HUDEP-2 (cell line): ENCODE measurements at regions not wholly inside any gene's neighbourhood (a gene's known extent, or its start where the extent isn't known, plus 50 kb on each side); places are given as distances from the start of the nearest gene placed in this dataset.
"Not testable (repeated sequence)": the region's sequence is repeated elsewhere in the genome, so short reads cannot be mapped to it uniquely, and the experiment has no call there.

ENCODE experiments used
- DNase-seq, 76 experiments: peaks; one replicate each; lab custom pipeline; 2025; ENCODE audit not compliant: unreplicated experiment in 76 of 76; lab: John Stamatoyannopoulos, UW

DNA sequence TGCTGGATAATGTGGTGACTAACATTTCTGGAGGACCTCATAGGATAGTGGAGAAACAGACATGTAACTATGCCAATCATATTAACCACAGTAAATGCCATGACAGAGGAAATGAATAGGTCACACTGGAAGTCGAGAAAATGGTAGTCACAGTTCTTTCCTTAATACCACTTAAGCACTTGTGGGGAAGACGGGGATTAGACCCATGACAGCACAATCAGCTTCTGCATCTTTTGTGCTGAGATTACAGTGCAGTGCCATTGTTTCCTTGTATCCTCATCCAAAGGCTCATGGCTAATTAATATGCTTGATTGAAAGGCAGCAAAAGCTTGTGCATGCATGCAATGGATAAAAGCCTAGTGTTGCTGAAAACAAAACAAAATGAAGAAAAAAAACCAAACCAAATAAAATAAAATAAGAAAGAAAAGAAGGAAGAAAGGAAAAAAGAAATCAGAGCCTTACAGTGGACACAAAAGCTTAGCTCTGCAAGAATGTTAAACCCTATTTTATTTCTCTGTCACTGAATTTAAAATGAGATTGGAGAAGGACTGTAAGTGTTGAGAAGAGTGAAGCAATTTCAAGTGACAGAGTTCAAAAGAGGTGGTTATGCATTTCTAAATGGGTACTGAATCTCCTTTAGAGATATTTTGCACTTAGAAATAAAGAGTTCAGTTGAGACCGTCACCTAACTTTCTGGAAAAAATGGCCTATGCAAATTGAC is 1011.9 kb downstream of the CDH8 start:
- DNase-seq = no peak

DNA sequence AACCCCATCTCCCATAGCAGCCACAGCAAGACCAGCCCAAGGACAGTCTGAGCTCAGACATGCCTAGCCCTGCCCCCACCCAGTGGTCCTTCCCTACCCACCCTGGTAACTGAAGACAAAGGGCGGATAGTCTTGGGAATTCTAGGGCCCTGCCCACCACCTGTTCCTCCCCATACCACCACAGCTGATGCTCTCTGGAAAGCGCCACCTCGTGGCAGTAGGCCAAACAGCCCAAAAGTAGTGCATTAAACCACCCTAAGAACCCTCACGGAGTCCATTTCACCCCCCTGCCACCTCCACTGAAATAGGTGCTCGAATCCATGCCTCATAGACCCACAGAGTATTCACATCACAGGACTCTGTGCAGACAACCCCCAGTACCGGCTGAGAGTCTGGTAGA is 1021.4 kb downstream of the CDH8 start:
- DNase-seq = no peak

DNA sequence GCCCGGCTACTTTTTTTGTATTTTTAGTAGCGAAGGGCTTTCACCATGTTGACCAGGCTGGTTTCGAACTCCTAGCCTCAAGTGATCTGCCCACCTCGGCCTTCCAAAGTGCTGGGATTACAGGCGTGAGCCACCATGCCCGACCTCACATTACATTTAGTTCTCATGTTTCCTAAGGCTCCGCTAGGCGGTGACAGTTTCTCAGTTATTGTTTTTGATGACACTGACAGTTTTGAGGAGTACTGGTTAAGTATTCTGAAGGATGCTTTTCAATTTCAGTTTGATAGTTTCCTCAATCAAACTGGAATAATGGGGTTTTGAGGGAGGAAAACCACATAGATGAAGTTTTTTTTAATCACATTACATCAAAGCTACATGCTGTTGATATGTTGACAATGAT is 1028.5 kb downstream of the CDH8 start:
- no peak for DNase-seq

GRCh38 chr16:61005952-61006351 is 1030.3 kb downstream of the CDH8 start:
- no peak for DNase-seq

DNA sequence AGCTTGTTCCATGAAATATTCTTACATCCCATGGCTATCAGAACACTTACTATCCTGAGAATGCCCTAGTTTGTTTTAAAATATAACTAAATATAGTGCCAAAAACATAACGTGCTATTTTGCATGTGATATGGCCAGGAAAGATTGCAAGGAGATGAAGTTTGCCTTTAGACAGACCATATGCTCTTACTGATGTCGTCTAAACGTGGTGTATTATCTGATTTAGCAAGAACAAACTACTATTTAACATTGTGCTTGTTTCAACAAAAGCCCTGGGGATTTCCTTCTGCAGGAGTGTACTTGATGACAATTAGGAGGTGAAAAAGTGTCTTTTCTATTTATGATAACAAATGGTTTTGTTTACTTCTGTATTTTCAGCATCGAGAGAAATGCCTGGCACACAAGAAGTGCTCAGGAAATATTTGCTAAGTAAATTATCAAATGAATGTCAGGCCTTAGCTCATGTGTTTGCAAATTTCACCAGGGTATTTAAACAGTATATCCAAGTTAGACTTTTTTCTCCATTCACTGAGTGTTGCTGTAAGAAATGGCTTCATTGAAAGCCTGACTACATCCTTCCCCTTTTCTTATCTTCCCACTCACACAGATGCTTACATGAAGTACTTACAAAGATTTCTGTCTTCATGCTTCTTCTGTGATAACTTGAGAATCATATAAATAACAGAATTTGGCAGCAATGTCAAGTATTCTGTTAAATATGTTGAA is 1033.6 kb downstream of the CDH8 start:
- no peak for DNase-seq

GRCh38 chr16:60991886-60992285 is 1044.4 kb downstream of the CDH8 start:
- DNase-seq = no peak

DNA sequence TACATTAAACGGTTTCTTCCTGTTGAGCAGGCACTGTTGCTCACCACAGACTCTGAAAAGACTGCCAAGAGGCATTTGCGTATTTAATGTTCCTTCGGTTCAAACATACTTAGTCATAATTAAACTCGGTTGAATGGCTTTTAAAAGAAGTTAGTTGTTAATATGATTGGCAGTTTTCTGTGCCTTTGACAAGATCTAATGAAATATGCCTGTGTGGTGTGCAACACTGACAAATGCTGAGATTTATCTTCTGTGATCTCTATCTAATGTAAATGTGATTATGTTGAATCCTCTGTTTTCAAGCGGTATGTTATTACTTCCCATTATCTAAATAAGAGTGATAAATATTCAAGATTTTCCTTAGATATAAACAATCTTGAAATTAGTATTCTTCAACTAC is 1046.6 kb downstream of the CDH8 start:
- DNase-seq = no peak

GRCh38 chr16:60979119-60979518 is 1057.1 kb downstream of the CDH8 start:
- no peak for DNase-seq

- DNase-seq = no peak
Measured at GRCh38 chr16:60949800-60950199, 1086.4 kb downstream of the CDH8 start.

- peak in 1 of 76 experiments; percentile 2 for DNase-seq
Measured at GRCh38 chr16:60945225-60945624, 1091.0 kb downstream of the CDH8 start.

DNA sequence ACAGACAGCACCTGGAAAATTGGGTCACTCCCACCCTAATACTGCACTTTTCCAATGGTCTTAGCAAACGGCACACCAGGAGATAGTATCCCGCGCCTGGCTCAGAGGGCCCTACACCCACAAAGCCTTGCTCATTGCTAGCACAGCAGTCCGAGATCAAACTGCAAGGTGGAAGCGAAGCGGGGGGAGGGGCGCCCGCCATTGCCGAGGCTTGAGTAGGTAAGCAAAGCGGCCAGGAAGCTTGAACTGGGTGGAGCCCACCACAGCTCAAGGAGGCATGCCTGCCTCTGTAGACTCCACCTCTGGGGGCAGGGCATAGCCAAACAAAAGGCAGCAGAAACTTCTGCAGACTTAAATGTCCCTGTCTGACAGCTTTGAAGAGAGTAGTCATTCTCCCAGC is 1100.0 kb downstream of the CDH8 start:
- DNase-seq = not testable (repeated sequence)

DNA sequence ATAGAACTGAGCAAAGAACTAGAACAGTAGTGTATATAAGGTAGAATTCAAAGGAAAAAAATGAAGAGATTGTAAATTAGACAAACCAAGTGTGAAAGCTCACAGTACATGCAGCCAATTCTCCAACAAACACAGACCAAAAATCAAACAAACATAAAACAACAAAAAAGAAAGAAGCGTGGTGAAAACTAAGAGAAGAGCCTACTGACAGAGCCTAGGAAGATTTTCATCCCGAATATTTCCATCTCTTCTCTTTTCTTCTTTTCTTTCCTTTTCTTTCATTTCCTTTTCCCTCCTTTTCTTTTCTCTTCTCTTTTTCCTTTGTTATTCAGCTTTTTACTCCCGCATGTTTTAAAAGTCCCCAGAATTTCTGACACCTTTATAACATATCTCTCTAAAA is 1103.6 kb downstream of the CDH8 start:
- DNase-seq = no peak

DNA sequence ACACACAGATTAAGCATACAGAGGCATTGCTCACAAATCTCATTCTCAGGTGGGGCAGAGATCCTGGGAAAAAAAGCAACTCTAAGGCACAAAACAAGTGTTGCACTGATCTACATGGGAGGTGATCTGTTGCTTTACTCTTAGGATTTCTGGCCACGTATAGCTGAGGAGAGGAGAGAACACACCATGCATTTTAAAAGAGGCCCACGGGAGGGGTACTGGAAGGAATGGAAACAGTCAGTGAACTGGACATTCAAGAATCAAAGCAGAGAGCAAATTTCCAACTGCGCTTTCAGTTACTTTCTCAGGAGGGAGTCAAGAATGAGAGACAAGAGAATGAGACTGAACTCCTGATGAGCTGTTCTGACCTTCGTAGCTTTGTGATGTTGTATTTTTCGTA is 1105.9 kb downstream of the CDH8 start:
- no peak for DNase-seq

GRCh38 chr16:60922920-60923319 is 1113.3 kb downstream of the CDH8 start:
- DNase-seq = no peak

DNA sequence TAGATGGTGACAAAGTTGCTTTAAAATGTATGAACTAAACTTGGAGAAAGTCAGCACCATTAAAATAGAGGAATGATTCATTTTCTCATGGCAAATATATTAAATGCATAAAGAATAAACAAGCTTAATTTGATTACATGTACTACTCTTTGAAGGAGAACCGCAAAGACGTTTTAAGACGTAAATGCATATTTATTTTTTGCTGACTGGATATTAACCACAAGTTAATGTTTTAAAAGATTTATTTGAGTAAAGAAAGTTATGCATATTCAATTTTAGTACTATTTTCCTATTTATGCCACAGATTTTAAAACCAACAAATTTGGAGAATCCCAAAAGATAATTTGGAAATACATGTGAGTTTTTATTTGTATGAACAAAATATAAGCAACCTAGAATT is 1121.9 kb downstream of the CDH8 start:
- no peak for DNase-seq

- no peak for DNase-seq
Measured at GRCh38 chr16:60907645-60908044, 1128.6 kb downstream of the CDH8 start.

GRCh38 chr16:60905811-60906210 is 1130.4 kb downstream of the CDH8 start:
- DNase-seq = no peak

DNA sequence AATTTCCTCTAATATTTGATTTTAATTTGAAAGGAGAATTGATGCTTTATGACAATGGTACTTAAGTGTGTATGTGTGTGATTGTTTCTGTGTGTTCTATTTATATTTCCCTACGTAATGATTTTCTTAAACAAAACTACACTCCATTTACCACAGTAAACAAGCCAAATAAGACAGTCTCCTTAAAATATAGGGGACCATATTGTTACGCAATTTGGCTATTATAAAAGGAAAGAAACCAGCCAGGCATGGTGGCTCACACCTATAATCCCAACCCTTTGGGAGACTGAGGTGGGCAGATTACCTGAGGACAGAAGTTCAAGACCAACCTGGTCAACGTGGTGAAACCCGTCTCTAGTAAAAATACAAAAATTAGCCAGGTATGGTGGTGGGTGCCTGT is 1134.1 kb downstream of the CDH8 start:
- DNase-seq = no peak

GRCh38 chr16:60882816-60883215 is 1153.4 kb downstream of the CDH8 start:
- no peak for DNase-seq

DNA sequence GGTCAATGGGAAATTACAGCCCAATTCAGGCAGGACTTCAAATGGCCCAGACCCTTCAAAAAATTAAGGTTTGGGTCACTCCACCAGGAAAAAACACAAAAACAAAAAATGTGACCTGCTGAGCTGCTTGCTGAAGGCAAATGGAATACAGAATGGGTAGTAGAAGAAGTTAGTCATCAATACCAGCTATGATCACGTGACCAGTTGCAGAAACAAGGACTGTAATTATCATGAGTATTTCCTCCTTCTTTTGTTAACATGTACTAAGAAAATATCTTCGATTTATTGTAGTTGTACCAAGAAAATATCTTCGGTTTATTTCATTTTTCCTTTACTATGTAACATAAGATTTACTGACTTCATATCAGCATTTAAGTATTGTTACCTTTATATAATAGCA is 1183.6 kb downstream of the CDH8 start:
- no peak for DNase-seq

- no peak for DNase-seq
Measured at GRCh38 chr16:60821661-60822060, 1214.6 kb downstream of the CDH8 start.

GRCh38 chr16:60820361-60820760 is 1215.9 kb downstream of the CDH8 start:
- DNase-seq = no peak
